GM12892 (cell line): ENCODE measurements at regions not wholly inside any gene's neighbourhood (a gene's known extent, or its start where the extent isn't known, plus 50 kb on each side); places are given as distances from the start of the nearest gene placed in this dataset.

ENCODE experiments used
- POLR2A ChIP-seq: IDR thresholded peaks from 2 replicates; pipeline ENCODE4 v1.6.1; 2011; ENCODE audit warnings: low read depth, low read length, control low read depth
- POLR2AphosphoS5 ChIP-seq: IDR thresholded peaks from 2 replicates; pipeline ENCODE4 v1.6.1; 2011; ENCODE audit warnings: low read depth, low read length, control low read depth

- TF ChIP-seq POLR2A (no peak), POLR2AphosphoS5 (no peak)
These were observed 815.4 kb upstream of the PCDH10 start for GRCh38 chr4:132333724-132334047.
